NCI-H2227 (cell line): ENCODE measurements at regions not wholly inside any gene's neighbourhood (a gene's known extent, or its start where the extent isn't known, plus 50 kb on each side); places are given as distances from the start of the nearest gene placed in this dataset.

ENCODE experiments used
- DNase-seq: peaks from one replicate; lab custom pipeline; 2025; ENCODE audit not compliant: unreplicated experiment; lab: John Stamatoyannopoulos, UW

DNA sequence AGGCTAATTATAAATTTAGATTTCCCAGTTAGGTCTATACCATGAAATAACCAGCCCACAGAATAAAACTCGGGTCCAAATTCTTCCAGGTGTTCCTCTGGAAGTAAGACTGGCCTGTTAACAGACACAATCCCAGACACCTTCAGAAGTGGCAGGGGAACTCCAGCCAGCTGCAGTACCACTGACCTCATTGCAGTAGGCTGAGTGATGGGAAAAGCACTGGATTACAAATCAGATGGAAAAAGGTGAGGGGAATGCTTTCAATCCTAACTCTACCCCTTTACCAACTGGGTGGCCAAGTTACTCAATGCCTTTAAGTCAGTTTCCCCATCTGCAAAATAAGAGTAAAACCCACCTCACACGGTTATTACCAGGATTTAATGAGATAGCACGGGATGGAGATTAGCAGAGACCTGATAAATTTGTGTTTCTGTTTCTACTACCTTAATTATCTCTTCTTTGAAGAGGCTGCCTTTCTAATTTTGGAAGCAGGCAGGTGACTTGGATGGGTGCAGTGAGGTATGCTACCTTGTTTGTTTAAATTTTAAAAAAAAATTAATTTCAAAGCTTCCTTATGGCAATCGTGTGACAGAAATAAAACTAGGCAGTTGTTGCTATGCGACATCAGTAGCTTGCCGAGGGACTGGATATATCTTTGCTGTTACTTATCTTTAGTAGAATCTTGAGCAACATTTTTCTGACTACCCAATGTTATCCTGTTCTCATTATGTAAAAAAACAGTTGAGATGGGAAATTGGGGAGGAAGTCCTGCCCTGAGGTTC, 167.3 kb upstream of the GRIN2B start:
- no peak for DNase-seq

DNA sequence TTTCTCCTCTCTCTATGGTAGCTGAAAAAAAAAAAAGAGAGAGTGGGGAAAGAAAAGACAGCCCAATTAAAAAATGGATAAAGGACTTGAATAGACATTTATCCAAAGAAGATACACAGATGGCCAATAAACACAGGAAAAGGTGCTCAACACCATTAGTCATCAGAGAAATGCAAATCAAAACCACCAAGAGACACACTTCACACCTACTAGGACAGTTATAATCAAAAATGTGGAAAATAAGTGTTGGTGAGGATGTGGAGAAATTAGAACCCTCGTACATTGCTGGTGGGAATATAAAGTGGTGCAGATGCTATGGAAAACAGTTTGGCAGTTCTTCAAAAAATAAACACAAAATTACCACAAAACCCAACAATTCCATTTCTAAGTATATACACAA, 172.4 kb upstream of the GRIN2B start:
- no peak for DNase-seq

DNA sequence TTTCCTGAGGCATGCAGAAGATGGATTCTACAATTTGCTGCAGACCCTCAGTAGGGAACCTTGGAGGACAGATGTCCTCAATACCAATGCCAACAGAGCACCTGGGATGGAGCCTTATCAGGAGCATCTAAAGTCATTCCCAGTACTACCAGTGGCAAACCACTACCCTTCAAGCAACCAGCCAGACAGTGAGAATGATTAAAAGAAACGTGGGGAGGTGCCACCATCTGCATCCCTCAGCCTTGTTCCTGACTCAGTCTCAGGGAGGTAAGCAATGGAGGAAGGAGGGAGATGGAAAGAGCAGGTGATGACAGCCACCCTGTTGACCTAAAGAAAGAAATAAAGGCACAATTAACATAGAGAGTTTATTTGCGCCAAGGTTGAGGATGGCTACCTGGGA, 175.2 kb upstream of the GRIN2B start:
- DNase-seq, result no peak

DNA sequence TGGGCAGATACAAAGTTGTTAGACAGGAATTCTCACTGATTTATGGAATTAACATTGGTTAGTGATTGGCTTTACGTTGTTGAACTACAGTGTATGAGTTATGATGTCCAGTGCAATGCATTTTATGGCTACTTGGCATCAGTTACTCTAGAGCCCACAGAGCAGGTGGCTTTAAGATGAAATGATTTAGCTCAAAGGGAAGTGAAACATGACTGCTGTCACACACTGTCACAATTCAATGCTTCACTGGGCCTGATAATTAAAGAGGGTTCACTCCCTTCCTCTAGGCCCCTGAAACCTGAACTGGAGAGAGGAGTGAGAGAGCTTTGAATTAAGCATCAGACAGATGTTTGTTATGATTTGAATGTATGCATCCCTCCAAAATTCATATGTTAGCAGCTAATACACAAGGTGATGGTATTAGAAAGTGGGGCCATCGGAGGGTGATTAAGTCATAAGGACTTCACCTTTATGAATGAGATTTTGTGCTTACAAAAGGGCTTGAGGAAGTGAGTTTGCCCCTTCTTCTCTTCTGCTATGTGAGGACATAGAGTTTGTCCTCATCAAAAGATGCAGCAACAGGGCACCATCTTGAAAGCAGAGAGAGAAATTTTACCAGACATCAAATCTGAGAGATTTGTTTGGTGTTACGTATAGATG, 175.8 kb upstream of the GRIN2B start:
- DNase-seq, result no peak

DNA sequence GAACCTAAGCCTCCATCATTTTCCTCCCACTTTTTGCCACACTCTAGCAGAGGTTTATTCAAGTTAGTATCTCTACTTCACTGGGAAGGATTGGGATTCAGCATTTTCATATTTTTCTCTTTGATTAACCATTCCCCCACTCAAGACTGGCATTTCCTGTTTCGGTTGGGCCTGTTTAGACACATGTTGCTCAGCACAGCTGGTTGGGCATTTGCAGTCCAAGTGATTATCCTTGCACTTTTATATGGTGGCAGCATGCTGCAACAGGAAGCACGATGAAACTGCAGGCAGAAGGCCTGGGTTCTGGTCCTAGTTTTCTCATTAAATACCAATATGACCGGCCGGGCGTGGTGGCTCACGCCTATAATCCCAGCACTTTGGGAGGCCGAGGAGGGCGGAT, 182.9 kb upstream of the GRIN2B start:
- no peak for DNase-seq

DNA sequence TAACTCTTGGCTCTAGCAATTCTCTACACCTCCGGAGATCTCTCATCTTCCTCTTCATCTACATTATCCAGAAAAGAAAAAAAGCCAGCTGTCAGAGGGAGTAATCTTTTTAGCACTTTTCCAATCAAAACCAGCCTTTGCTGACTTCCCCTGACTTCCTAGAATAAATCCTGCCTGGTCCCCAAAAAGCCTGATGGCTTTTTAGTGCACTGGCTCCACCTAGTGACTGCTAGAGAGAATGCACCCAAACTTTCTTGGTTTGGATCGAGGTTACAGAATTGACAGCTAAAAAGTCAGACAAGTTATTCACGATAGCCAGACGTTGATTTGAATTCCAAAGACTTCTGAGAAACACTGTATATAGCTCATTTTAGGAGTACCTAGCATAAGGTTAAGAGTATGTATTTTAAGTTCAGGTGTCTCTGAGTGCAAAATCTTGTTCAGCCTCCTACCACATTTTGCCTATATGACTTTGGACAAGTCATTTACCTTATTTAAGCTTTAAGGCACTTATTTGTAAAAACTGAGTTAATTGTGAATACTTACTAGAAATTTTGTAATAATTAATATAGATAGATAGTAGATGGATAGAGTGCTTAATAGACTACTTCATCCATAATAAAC, 185.7 kb upstream of the GRIN2B start:
- peak; percentile 75 for DNase-seq

DNA sequence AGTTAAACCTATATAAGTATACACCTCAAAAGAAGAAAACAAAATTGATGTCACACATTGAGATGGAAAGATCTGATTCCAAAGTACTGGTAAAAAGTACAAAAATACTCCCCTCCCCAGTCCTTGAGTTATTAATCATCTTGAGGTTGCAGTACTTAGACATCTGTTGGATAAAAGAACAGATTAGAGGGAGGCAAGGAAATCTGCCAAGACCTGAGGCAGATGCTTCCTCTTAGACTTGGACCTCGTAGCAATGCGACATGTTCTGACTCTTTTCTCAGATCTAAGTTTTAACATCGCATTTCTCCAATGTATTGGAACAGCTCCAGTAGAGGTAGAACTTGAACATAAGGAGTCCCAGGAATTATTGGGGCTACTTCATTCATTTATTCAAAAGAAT, 187.9 kb upstream of the GRIN2B start:
- DNase-seq, result no peak

DNA sequence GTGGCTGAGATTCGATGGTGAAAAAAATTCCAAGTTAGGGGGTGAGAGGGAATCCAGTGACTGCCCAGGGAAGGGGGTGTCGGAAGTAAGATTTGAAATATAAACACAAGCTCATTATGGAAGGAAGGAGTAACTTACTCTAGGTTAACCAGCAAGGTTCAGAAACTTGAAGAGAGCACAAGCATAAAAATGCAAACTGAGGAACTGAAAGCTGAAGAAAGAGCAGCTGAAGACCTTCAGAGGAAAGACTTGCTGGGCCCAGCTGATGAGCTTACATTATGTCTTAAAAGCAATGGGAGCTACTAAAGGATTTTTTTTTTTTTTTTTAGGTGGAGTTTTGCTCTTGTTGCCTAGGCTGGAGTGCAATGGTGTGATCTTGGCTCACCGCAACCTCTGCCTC, 189.7 kb upstream of the GRIN2B start:
- no peak for DNase-seq

DNA sequence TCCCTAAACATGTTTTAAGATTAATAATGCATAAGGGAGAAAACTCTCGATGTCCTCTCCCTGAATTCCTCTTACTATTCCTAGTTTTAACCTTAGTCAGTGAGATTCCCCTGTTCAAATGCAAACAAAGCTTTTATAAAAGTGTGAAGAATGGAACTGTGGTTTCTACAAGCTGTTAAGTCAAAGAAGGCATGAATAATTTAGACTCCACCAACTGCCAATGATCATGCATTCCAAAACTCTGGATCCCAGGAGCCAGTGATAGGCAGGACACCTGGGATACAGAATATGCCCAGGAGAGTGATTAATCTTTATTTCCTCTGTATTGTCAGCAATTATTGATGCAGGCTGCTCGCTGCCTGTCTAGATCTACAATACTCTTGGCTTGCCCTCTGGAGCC, 190.3 kb upstream of the ATF7IP start:
- DNase-seq, result no peak

DNA sequence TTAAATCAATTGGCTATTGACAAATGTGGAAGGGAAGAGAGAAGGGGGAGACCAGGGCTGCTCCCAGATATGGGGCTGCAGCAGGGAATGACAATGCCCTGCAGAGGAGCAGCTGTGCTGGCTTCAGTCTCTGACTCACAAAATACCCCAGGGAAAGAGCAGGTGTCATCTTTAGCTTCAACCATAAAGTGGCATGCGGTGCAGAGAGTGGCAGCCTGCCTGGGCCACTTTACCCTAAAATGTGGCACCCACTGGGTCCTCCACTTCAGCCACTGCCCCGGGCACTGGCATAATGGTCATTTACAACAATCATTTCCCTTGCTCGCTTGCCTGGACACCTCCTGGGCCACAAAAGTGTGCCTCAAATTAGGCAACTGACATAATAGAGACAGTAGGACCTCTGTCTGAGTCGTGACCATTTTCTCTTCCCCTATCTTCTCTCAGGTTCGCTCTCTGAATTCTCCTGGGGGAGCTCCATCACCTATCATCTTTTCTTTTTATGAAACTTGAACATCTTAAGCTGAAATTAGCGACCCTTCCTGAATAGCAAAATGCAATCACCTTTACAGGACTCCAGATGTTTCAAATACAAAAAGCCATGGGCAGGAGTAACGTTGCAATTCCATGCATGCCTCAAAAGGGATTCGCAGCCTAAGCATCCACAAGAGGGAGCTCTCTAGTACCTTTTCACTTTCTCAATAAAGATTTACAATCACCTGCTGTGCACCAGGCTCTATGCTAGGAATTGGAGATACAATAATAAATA, 179.9 kb upstream of the ATF7IP start:
- DNase-seq, result peak; percentile 62

DNA sequence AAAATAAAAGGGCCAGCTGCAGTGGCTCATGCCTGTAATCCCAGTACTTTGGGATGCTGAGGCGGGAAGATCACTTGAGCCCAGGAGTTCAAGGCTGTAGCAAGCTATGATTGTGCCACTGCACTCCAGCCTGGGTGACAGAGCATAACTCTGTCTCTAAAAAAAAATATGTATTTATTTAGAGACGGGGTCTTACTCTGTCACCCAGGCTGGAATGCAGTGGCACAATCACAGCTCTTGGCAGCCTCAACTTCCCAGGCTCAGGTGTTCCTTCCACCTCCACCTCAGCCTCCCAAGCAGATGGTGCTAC, 179.3 kb upstream of the ATF7IP start:
- DNase-seq, result no peak

DNA sequence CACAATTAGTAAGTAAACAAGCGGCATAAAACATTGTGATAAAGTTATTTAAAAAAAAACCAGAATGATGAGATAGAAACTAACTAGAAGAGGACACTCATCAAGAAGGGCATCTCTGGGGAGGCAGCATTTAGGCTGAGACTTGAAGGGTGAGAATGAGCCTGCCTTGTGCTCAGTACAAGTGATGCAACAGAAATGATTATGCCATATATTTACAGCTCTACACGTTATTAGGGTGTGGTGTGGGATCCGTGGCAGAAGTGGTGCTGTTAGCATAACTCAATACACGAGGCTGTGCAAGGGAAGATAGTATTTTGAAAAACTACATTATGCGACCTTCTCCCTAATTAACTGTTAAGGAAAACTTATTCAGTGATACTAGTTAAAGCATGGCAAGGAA, 178.5 kb upstream of the ATF7IP start:
- no peak for DNase-seq

DNA sequence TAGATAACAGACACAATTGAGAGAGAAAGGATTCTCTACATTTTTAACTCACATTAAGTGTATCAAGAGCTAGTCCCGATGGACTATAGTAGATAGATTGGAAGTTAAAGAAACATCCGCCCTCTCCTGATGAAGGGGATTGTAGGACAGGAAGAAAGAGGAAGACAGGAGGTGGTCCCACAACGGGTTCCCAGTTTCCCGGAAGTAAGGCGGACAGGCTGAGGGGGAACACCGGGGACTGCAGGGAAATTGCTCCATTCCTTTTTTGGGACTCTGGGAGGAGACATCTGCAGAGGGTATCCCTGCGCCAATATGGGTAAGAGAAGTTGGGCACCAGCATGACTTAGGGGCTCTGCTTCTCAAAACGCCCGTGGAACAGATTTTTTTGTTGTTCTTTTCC, 177.5 kb upstream of the ATF7IP start:
- no peak for DNase-seq

DNA sequence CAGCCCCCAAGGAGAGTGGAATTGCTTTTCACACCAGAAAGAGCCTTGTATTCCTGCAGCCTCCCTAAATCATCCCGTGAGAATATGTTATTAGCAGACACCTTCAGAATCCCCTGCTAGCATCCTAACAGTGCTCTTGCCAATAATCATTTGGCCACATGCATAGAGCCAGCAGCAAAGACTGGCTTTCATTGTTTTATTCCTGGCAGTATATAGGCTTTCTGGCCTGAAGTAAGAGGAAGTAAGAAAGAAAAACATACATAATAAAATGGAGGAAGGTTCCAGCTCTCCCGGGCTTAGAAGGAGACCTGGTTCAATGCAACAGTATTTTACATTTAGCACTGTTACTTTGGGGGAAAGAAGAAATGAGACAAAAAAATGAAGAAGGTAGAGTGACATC, 176.7 kb upstream of the ATF7IP start:
- no peak for DNase-seq

DNA sequence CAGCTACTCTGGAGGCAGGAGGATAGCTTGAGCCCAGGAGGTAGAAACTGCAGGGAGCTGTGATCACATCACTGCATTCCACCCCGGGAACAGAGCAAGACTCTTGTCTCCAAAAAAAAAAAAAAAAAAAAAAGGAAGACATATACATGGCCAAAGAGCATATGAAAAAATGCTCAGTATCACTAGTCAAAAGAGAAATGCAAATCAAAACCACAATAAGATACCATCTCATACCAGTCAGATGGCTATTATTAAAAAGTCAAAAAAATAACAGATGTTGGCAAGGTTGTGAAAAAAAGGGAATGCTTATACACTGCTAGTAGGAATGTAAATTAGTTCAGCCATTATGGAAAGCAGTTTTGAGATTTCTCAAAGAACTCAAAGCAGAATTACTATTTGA, 174.8 kb upstream of the ATF7IP start:
- DNase-seq, result no peak

DNA sequence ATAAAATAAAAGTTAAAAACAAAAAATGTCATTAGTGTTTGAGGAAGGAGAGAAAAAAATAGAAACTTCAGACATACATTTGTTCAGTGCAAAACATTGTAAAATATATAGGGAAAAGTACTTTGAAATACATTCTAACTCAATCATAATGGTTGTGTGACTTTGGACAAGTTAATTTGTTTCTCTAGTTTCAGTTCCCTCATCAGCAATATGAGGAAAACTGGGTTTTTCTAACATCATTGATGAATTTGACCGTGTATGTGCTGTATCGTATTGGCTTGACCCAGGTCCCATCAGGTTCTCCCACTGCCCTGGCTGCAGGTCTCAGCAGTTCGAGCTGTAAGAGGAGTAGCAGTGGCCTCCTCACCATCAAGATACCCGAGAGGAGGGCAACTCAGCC, 173.9 kb upstream of the ATF7IP start:
- no peak for DNase-seq

DNA sequence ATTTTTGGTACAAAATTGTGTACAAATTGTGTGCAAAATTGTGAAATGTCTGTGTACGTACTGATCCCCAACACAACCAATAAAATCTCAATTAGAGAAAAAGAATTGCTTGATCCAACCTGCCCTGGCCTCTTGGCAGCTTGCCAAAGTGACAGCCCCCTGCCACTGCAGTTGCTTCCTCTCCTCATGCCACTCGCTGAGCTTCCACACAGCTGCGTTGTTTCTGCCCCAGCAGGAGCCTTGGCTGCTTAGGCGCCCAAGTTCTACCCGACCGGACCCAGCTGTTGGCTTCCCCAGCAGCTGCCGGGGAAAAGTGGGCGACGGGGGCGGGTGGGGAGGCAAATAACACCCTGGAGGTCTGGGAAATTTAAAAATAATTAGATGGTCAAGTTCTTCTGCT, 171.8 kb upstream of the ATF7IP start:
- peak; percentile 44 for DNase-seq

DNA sequence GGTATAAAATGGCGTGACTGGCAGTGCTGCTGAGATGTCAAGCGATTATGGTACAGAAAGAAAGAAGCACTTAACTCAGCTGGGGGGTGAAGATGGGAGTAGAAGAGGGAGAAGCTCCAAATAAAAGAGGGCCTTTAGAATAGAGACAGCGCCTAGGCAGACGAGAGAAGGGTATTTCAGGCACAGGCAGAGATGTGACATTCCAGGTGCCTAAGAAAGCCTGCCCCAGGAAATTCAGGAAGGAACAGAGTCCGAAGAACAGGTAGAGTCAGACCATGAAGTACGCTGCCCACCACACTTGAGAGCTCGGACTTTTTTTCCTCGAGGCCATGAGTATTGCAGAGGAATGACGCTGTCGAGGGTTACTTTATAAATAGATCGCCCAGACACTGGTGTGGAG, 170.9 kb upstream of the ATF7IP start:
- DNase-seq, result no peak

DNA sequence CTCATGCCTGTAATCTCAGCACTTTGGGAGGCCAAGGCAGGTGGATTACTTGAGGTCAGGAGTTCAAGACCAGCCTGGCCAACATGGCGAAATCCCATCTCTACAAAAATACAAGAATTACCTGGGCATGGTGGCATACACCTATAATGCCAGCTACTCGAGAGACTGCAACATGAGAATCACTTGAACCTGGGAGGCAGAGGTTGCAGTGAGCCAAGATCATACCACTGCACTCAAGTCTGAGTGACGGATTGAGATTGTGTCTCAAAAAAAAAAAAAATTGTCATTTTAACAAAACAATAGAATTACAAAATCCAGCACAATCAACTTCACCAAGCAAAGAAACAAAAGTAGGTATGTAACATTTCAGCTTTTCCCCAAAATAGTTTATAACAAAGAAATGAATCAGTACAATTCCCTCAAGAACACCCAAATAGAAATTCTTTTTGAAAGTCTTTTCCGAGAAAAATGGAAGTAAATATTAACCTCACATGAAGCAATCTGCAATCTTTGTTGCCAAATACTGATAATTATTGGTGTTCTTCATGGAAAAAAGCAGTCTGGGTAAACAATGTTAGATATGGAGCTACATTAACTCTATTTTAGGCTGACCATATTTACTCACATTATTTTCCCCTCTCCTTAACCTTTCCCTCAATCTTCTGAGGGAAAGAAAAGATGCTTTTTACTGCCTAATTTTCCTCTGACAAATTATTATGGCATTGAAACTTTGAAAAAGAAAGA, 165.9 kb upstream of the ATF7IP start:
- DNase-seq, result no peak

DNA sequence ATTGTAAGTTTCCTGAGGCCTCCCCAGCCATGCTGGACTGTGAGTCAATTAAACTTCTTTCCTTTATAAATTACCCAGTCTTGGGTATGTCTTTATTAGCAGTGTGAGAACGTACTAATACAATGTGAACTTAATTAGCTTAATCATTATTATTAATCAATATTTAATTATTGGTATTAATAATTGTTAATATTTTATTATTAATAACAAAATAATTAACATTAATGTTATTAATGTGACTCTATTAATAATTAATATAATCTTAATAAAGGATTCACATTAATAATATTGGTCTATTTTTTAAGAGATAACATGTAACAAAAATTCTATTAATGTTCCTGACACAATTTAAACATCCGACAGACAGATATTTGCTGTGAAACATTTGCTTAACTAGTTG, 164.9 kb upstream of the ATF7IP start:
- no peak for DNase-seq

DNA sequence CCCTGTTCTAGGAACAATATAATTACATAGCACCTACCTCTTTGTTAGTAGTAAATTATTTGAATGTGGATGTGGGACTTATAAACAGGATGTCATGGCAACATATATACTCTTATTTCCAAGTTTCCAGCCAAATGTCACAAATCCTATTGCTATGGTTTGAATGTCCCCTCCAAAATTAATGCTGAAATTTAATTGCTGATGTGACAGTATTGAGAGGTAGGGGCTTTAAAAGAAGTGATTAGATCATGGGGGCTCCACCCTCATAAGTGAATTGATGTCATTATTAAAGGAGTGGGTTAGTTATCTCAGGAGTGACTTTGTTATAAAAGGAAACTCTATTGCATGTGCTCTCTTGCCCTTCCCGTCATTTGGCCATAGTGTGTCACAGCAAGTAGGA, 164.2 kb upstream of the ATF7IP start:
- DNase-seq, result no peak
